ENCODE measurements at regions not wholly inside any gene's neighbourhood (a gene's known extent, or its start where the extent isn't known, plus 50 kb on each side); places are given as distances from the start of the nearest gene placed in this dataset.
"Not testable (repeated sequence)": the region's sequence is repeated elsewhere in the genome, so short reads cannot be mapped to it uniquely, and the experiment has no call there.

DNA sequence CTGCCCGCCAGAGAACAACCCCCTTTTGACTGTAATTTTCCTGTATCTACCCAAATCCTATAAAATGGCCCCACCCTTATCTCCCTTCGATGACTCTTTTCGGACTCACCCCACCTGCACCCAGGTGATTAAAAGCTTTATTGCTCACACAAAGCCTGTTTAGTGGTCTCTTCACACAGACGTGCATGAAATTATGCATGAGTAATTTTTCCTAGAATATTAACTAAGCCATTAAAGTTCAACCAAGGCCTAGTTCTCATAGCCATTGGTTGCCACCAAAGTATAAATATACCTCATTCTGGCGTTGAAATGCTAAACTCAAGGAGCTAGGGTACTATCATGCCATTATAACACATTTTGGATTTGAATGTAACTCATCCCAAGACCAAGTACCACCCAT, 243.9 kb downstream of the ZNF608 start:
- no peak for DNase-seq

DNA sequence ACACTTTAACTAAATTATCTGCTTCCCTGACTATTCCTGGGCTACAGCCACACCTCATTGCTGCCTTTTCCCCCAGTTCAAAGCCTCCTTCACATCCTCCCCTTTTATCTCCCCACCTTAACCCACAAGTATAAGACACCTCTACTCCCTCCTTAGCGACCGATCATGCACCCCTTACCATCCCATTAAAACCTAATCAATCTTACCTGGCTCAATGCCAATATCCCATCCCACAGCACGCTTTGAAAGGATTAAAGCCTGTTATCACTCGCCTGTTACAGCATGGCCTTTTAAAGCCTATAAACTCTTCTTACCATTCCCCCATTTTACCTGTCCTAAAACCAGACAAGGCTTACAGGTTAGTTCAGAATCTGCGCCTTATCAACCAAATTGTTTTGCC, 246.6 kb downstream of the ZNF608 start:
- not testable (repeated sequence) for DNase-seq

DNA sequence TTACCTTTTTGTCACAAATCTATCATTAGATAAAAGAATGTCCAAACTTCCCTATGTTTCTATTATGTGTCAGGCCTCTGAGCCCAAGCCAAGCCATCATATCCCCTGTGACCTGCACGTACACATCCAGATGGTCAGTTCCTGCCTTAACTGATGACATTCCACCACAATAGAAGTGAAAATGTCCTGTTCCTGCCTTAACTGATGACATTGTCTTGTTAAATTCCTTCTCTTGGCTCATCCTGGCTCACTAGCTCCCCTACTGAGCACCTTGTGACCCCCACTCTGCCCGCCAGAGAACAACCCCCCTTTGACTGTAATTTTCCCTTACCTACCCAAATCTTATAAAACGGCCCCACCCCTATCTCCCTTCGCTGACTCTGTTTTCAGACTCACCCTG, 249.5 kb downstream of the ZNF608 start:
- DNase-seq = not testable (repeated sequence)

DNA sequence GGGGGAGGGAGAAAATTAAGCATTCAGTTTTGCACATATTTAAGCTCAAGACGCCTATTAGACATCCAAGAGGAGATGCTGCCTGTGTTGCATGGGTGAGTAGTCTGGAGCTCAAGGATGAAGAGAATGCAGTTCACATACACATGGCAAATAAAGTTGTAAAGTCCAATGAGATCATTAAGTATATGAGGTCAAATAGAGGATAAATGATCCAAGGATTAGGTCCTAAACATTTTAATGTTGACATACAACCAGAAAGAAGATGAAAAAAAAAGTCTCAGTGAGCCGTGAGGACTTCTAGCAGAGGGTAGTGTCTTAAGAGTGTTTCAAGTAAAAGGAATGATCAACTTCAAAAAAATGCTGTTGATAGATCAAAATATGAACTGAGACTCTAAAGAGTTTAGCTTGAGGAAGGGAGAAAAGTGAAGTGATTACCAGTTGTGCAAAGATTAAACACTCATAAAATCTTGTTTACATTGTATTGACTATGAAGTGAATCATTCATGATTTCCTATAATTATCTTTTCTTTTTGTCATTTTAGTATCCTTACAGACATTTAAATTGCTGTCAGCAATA, 251.8 kb downstream of the ZNF608 start:
- peak; percentile 59 for DNase-seq

DNA sequence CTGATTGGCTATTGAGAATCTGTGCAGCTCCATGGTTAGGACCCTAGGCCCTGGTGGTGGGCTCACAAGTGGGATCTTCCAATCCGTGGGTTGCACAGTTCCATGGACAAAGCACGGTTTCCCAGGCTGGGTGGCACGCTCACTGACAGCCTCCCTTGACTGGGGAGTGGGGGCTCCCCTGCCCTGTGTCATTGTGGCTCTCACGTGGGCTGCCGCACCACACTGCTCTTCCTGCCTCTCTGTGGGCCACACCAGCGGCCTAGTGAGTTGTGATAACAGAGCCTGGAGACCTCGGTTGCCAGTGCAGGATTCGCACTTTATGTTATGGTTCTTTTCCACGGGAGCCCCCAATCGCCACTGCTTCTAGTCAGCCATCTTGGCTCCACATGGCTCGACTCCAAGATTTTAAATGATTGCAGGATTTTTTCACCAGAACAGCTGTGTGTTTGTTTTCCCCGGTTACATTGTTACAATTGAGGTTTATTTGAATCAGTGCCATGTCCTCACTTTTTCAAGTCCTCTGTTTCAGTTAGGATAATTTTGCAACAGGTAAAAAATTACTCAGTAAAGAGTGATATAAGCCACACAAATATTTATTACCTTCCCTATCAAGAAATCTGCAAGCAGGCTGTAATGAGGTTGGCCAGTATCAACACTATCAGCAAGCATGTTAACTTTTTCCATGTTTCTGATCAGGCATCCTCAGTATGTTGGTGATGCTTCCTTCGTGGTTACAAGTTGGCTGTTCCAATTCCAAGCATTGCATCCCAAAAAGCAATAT, 253.8 kb downstream of the ZNF608 start:
- DNase-seq = no peak

DNA sequence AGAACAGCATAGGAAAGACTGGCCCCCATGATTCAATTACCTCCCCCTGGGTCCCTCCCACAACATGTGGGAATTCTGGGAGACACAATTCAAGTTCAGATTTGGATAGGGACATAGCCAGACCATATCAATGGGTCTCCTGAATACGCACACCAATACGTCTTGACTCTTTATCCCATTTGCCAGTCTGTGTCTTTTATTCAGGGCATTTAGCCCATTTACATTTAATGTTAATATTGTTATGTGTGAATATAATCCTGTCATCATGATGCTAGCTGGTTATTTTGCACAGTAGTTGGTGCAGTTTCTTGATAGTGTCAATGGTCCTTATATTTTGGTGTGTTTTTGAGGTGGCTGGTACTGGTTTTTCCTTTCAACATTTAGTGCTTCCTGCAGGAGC, 256.1 kb downstream of the ZNF608 start:
- DNase-seq = not testable (repeated sequence)

DNA sequence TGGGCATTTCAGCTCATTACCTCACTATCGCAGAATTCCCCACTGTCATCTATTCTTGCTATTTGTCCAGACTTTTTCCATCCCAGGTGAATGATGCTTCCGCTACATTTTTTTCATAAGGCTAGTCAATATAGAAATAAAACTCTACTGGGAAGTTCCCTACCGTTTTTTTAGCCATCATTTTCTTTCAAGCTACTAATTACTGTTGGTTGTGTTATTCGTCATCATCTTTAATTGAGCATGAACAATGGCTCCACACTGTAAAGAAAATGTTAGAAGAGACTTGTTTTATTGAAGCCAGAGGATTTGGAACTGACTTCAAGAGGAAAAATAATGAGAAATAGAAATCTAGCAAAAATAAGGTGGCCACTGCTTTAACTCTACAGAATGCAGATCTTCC, 265.0 kb downstream of the ZNF608 start:
- no peak for DNase-seq

DNA sequence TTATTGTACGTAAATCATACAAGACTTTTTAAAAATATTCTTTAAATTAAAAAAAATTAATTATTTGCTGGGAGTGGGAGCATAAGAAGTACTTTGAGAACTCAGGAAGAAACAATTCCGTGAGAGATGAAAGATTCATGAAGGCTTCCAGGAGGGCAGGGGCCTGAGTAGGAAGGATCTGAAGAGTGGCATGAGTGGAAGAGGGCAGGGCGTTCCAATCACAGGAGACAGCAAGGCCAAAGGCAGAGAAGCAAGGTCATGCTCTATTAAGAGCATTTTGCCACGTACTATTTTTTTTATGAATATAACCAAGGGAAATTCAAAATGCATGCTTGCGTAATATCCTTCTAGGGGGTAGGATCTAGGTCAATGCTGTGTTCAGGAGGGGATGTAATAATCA, 265.5 kb downstream of the ZNF608 start:
- no peak for DNase-seq

DNA sequence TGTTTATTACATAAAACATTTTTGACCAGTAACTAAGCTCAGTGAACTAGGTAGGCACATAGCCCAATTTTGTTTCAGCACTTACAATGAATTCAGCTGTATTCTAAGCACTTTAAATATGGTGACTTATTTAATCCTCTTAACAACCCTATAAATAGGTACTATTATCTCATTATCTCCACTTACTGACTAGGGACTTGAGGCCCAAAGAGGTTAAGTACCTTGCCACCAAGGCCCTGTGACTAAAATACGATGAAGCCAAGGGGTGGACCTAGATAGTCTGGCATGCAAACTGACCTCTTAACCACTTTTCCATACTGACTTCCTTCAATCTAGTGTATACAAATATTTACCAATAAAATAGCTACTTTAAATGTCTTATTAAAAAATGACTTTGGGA, 266.4 kb downstream of the ZNF608 start:
- no peak for DNase-seq

DNA sequence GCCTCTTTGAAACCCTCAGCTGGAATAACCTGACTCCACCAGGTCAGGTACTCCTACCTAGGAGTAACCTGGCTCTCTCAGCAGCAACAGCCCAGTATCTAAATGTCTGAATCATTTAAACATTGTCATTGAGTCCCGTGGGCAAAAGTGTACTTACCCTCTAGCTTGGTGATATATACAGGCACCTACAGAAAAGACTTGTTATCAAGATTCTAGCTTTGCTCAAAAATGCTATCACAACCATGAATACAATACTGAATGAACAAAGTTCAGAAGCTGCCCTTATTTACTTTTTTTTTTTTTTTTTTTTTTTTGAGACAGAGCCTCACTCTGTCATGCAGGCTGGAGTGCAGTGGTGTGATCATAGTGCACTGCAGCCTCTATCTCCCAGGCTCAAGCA, 268.2 kb downstream of the ZNF608 start:
- no peak for DNase-seq

DNA sequence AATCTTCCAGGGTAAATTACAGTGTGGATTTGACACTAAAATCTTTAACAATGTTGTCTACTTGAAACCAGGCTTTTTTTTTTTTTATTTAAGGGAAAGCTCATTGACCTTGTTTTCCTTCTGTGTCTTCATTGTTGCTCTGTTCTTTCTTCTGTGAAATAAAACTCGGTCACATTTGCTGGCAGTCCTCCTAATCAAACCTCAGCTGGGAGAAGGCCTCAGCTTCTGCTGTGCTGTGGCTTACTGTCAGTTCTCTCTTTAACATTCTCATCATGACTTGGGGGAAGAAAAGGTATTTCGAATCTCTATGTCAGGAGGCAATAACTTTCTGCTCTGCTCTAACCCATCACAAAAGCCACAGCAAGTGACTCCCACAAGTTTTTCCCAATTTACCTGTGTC, 268.9 kb downstream of the ZNF608 start:
- no peak for DNase-seq

DNA sequence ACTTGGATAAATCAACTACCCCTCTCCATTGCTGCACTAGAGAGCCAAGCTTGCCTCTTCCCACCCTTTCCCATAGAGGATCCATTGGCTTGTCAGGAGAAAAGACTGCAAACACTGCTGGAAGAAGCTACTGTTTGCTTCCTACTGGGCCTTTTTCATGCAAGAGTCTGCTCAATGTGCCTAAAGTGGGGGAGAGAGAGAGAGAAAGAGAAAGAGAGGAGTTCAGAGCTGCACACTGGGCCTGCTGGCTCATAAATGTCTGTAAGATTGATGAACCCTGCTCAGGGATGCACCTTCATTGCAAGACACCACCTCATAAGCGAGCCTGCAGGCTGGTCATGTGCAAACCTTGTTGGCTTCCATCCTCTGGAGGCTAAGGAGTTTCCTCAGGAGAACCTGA, 269.4 kb downstream of the ZNF608 start:
- no peak for DNase-seq

DNA sequence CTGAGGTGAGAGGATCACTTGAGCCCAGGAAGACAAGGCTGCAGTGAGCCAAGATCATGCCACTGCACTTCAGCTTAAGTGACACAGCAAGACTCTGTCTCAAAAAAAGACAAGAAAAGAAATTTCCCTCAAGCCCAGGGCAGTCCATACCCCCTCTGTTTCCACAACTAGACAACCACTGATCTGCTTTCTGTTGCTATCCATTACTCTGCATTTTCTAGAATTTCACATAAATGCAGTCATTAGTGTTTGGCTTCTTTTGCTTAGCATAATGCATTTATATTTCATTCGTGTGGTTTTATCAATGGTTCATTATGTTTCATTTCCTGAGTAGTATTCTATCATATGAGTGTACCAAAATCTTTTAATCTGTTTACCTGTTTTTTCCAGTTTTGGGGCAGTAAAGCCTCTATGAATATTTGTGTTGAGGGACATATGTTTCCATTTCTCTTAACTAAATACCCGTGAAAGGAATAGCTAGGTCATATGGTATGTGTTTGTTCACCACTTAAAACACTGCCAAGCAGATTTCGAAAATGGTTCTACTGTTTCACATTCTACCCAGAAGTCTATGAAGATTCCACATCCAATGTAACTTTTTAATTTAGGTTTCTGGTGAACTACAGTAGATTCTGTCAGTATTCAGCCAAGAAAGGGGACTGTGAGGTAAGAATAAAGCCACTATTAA, 271.8 kb downstream of the ZNF608 start:
- DNase-seq = no peak

DNA sequence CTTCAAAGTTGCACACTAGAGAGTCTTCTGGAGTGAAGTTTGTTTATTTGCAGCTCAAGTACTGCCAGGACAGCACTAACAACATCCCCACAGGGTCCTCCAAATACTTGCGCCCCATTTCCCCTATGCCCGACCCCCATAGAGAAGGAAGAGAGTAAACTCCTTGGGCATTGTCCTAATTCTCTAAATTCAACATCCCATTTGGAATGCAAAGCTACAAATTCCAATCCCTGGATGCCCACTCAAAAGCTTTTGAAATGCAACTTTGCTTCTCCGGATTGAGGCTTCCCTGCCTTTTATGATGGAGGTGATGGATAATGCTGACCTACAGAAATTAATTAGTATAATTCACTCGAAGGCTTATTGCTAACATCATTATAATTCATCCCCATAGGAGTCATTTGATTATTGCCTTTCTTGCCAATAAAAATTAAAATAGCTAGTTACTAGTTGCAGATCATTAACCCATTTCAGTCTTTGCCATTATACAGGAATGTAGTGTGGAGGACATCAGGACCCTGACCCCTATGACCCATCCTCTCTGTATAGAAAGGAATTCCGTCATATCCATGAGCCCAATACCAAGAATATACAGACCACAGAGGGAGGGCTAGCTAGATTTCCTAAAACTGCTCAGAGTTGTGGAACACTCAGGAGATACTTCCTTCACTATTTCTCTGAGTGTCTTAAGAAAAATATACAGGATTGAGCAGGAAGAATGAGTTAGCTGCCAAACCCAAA, 277.6 kb downstream of the ZNF608 start:
- DNase-seq = no peak

DNA sequence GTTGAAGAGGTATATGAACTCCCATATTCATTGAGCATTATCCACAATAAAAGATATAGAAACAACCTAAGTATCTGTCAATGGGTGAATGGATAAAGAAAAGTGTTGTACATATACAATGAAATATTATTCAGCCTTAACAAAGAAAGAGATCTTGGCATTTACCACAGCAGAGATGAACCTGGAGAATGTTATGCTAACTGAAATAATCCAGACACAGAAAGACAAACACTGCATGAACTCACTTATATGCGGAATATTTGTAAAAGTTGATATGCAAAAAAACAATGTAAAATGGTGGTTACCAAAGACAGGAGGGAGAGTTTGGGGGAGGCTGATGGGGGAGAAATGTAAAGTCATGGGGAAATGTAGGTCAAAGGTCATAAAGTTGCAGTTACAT, 278.7 kb downstream of the ZNF608 start:
- DNase-seq = no peak

DNA sequence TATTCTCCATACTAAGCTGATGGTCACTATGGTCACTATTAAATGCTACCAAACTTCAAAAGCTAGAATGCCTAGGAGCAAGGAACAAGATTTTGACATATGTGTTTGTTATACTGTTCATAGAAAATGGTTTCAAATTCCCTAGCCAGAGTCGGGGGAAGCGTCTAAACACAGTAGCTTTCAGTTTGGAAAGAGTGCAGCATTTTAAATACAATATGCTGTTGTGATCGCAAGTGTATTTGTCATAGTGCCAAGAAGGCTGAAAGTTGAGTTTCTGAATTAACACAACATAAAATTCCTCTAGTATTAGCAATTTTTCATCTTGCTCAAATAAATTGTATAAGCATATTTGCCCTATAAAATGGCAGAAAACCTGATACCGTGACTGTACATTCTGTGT, 280.4 kb downstream of the ZNF608 start:
- DNase-seq = no peak

DNA sequence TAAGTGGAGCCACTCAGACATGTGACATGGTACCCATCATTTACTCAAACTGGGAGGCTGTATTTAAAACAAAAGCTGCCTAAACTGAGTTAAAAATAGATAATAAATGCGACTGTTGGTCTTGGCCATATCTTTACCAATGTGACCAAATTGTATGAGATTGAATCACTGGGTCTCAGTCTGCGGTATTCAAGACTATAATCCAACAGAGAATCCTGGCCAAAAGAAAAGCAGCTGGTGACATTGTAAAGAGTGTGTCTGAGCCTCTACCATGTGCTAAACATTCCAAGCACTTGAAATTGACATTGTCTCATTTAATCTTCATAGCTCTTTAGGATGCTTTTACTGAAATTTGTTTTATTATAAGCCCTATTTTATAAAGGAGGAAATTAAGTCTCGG, 282.6 kb downstream of the ZNF608 start:
- DNase-seq = no peak

DNA sequence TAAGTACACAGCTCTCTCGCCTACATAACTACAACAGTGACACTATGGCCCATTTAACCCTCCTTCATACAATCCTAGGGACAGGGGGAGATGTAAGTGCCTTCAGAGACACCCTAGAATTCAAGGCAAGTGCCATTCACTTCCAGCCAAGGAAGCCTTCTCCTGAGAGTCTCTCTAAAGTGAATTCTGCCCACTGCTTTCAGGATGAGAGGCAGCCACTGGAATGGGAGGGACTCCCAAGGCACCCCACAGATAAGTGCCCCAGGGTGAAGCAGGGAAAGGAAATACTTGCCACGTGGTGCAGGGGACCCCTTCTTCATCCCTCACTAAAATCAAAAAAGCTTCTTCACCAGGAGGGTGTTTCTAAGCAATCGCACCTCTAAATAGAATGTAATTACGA, 283.7 kb downstream of the ZNF608 start:
- no peak for DNase-seq

DNA sequence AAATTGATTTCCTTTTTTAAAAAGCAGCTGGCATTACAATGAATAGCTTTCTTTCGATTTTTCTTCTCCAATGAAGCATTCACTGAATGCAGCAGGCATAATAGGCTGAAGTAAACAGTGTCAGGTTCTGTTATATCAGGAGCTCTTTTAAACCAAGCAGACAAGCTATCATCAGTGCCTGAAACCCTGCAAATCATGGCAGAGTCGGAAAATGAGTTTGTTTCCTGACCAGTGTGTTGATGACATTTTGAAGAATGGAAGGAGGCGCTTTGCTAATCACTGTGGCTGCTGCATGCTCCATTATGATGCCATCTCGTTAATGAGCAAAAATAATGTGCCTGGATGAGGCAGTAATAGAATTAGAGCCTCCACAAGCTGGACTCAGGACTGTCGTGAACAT, 284.5 kb downstream of the ZNF608 start:
- no peak for DNase-seq

DNA sequence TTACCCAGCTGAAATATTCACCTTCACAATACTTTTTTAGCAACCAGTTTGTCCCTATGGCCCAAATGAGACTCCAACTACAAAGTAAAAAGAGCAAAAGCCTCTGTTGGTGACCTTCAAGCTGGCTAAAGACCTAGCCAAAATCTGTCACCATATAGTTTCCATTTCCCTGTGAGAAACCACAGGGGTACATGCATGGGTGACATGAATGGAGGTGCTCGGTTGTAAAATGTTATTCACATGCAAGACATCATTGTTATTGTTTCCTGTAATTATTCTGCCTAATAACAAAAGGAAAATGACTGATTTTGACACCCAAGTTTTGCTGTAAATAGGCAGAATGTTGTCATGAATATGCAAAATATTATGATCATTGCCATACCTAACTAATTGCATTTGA, 285.3 kb downstream of the ZNF608 start:
- no peak for DNase-seq

DNA sequence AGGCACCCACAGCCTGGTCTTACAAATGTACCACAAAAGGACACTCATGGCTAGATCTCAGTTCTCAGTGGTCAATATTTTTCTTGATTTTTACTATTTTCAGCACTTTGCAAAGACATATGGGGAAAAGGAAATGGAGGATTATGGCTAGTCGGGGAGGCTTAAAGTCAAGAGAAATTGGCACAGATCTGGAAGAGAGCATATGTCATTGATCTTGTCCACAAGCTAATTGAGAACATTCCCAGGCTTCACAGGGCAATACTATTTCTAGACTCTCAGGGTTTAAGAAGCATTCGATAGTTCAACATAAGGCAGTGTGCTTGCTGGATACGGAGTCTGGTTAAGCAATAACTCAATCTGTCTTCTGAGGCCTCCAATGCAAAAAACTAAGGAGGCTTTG, 285.8 kb downstream of the ZNF608 start:
- DNase-seq = peak; percentile 41

DNA sequence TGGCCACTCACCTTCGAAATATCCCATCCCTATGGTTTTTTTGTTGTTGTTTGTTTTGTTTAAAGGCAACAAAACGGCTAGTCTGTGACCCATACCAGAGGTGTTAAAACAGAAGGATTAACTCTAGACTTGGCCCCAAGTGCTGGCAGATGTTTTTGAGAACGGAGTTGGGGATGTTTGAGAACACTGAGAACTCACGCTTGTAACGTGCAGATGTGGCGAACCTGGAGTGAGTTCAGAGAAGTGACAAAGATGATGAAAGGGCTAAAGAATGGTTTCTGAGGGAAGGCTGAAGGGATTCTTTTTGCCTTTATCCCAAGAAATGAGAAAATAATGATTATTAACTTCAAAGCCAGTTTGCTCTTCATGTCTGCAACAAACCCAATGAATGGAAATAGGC, 286.5 kb downstream of the ZNF608 start:
- no peak for DNase-seq

DNA sequence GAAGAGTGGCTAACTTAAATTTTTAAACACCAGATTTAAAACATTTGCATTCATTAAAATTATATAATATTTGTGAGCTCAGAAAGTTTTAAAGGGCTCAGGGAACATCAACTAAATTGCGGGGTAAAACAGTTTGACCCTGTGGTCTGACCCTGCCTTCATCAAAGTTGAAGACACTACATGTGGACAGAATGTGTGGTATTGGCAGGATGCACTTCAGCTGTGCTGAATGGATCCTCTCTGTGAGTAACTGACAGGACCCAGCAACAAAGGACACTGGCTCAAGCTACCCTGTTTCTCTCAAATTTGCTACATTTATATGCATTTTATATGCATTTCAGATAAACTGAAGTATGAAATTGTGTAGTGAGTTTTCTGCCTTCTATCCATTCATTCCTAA, 288.5 kb downstream of the ZNF608 start:
- DNase-seq = no peak

DNA sequence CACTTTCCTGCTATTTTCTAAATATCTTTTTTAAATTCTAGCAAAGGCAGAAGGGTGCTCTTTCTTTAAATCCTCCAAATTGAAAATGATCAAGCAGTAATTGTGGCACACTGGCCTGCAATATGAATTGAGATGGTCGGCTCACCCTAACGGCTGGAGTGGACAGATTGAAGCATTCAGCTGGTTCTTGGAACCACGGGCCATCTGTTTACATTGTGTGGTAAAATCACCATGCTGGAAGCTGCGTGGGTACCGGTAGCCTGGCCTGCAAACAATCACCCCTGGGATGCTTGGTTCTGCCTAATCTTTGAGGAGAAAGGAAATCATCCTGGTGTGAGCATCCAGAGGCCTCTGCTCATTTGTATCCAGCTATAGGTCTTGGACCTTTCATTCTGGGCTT, 289.3 kb downstream of the ZNF608 start:
- no peak for DNase-seq

Measured in fibroblast of skin of right quadriceps (primary cell).